Stimulated activated CD8-positive, alpha-beta memory T cell treated with anti-CD3 and anti-CD28 coated beads, Interleukin-2, amount 100 ng/mL, for 1 hour (primary cell): ENCODE measurements at regions not wholly inside any gene's neighbourhood (a gene's known extent, or its start where the extent isn't known, plus 50 kb on each side); places are given as distances from the start of the nearest gene placed in this dataset.

ENCODE experiments used
- DNase-seq, 2 donors: peaks; one replicate each; pipeline ENCODE4 v3.0.0-alpha.2; 2020; ENCODE audit warnings: low read depth in 2 of 2

GRCh38 chr21:15151385-15152103, 86.7 kb upstream of the NRIP1 start:
- DNase-seq = no peak

GRCh38 chr21:15152591-15152990, 87.8 kb upstream of the NRIP1 start:
- no peak for DNase-seq

DNA sequence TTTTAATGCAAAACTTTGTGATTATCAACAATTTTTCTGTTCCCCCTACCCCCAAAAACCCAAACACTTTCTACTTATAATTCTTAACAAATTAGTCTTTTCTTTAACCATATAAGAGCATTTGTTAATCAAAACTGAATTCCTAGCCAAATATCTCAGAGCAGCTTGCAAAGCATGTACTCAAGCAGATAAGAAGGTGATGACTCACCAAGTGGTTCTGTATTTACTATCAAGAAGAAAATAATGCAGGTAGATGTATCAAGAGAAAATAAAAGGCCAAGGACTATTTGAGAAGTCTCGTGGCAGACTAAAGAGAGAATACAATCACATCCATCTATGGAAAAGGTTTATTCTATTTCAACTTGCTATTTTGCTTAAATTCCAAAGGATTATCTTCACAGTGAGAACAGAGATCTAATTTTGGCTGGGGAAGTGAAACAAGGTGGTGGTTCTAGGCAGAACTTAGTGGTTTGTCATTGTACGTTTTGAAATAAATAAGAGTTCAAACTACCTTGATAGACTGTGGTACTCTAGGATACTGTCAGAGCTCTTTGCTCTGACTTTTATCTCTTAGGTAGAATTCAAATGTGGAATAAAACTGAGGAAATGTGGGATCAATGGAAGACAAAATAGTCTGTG, 94.7 kb upstream of the NRIP1 start:
- DNase-seq = no peak

DNA sequence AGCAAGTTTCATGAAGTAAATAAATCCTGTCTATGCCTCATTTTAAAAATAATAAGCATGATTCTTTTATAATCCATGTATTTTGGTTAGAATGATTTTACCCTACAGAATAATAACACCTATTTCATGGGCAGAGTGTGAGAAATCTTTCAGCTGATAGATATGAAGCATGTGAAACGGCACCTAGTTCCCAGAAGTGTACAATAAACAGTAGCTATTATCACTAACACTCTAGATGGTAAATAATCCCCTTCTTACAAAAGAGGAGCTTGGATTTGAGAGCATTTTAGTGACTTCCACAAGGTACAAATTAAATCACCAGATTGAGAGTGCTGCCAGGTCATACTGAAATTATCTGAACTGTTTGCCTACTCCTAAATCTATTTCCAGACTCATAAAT, 95.3 kb upstream of the NRIP1 start:
- DNase-seq = no peak

DNA sequence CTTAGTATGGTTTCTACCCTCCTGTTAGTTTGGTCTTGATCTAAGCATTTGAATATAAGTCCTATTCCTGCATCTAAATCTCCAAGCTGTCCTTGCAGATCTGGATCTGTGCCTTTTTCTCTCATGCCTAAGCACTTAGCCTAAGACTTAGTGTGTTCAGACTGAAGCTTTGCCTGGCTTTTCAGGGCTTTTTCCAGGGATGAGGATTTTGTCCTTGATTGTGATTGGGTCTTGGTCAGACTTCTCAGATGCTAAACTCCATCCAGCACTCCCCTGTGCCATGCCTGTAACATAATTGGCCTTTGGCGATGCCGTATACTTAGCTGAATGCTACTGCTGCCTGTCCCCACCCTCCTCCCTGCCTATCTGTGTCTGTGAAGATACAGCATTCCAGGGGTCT, 98.1 kb upstream of the NRIP1 start:
- DNase-seq = no peak

- DNase-seq = no peak
These were observed 99.5 kb upstream of the NRIP1 start for GRCh38 chr21:15164273-15164672.

- no peak for DNase-seq
These were observed 100.0 kb upstream of the NRIP1 start for GRCh38 chr21:15164678-15165303.

GRCh38 chr21:15170614-15171013, 105.8 kb upstream of the NRIP1 start:
- DNase-seq = no peak

- no peak for DNase-seq
These were observed 106.7 kb upstream of the NRIP1 start for GRCh38 chr21:15171546-15171945.

DNA sequence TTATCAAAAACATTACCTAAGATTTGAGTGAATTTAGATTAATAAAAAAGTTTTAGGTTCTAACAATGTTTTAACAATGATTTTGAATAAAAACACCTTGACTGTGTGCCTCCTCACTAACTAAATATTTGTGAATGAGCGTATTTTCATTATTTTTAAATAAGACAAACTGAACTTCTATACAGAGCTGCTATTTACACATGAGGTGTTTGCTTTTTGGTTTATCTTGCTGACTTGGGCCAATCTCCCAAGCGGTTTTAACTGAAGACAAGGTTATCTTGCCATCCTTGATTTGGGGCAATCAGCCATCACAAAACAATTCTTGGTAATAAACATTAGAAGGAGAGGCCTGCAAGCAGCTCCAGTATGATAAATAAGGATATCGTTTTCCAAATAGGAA, 108.2 kb upstream of the NRIP1 start:
- no peak for DNase-seq

DNA sequence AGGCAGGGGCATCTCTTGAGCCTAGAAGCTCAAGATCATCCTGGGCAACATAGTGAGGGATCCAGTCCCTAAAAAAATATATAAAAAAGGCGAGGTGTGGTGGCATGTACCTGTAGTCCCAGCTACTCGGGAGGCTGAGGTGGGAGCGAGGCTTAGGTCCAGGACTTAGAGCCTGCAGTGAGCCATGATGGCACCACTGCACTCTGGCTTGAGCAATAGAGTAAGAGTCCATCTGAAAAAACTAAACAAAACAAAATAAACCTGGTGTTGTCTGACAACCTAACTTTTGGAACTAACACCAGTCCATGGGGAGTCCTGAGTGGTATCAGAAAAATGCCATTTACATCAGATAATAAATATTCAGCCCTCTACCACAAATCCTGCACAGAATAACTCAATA, 110.1 kb upstream of the NRIP1 start:
- DNase-seq = no peak

GRCh38 chr21:15182731-15183130, 117.9 kb upstream of the NRIP1 start:
- DNase-seq = no peak

- DNase-seq = no peak
These were observed 119.0 kb upstream of the NRIP1 start for GRCh38 chr21:15183813-15184257.

DNA sequence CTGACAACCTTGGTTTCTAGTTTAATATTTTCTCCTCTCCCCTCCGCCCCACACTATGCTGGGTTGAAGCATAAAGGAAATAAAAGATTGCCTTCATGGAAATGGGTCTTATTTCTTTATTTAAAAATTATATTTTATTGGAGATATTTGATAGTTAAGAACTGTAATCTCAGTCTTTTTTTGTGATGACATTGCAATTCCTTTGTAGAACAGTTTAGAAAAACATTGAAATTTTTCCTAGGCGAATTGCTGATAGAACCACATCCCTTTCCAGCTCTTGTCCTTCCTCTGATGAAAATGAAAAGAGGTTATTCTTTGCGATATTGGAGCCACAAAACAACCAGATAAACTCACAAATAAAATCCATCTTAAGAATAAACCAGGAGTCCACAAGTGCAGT, 125.6 kb upstream of the NRIP1 start:
- DNase-seq = no peak

- no peak for DNase-seq
These were observed 126.0 kb upstream of the NRIP1 start for GRCh38 chr21:15190837-15191236.

DNA sequence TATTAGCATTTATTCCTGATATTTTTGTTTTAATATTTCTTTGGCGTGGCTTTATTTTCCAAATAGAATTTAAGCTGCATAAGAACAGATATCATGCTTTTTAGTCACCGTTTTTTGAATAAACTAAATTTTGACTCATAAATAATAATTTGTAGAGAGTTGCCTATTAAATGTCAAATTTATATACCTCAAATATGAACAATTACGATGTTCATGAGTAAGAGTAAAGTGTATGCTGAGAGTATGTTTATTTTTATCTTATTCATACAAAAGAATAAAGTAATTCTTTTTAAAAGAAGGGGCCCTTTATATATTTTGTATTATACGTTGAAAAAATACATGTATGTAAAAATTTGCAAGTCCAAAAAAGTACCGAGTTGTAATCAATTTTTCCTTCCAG, 126.5 kb upstream of the NRIP1 start:
- DNase-seq = no peak

- no peak for DNase-seq
These were observed 127.4 kb upstream of the NRIP1 start for GRCh38 chr21:15192243-15192642.

GRCh38 chr21:15193937-15194336, 129.1 kb upstream of the NRIP1 start:
- no peak for DNase-seq

GRCh38 chr21:15195104-15195503, 130.3 kb upstream of the NRIP1 start:
- no peak for DNase-seq

- no peak for DNase-seq
These were observed 131.0 kb upstream of the NRIP1 start for GRCh38 chr21:15195768-15196167.

- no peak for DNase-seq
These were observed 132.9 kb upstream of the NRIP1 start for GRCh38 chr21:15197696-15198095.

- no peak for DNase-seq
These were observed 134.9 kb upstream of the NRIP1 start for GRCh38 chr21:15199414-15200383.
